Esophagus muscularis mucosa (tissue), 4 donors: ENCODE measurements at regions not wholly inside any gene's neighbourhood (a gene's known extent, or its start where the extent isn't known, plus 50 kb on each side); places are given as distances from the start of the nearest gene placed in this dataset.

Source experiments
- DNase-seq: peaks from one replicate; pipeline ENCODE4 v3.0.0-alpha.2; 2017; ENCODE audit errors: extremely low spot score
- H3K27ac ChIP-seq, 4 donors: fragments of 200-600 bp; sonication (generic); replicated peaks in 1 of 4; 1 replicate in 3 of 4; 2 replicates in 1 of 4; pipeline ENCODE4 v1.5.1; 2016 to 2019; ENCODE audit warnings: mild to moderate bottlenecking in 1 of 4
- H3K27me3 ChIP-seq, 4 donors: fragments of 200-600 bp; sonication (generic); one replicate each; pipeline versions ENCODE4 v1.5.1 to v1.6.0; 2016 to 2019
- H3K36me3 ChIP-seq, 4 donors: fragments of 200-600 bp; sonication (generic); one replicate each; pipeline ENCODE4 v1.5.1; 2016 to 2019
- H3K4me1 ChIP-seq, 4 donors: fragments of 200-600 bp; sonication (generic); one replicate each; pipeline ENCODE4 v1.5.1; 2016 to 2019
- H3K4me3 ChIP-seq, 4 donors: fragments of 200-600 bp; sonication (generic); 1 replicate in 2 of 4; 2 replicates in 2 of 4; pipeline ENCODE4 v1.5.1; 2016 to 2019; ENCODE audit warnings: mild to moderate bottlenecking in 4 of 4, moderate library complexity in 1 of 4
- H3K9me3 ChIP-seq, 4 donors: fragments of 200-600 bp; sonication (generic); 1 replicate in 3 of 4; 2 replicates in 1 of 4; pipeline ENCODE4 v1.5.1; 2016 to 2019
- CTCF ChIP-seq, 3 experiments: fragments of 200-600 bp in 2 of 3; fragments of 450-650 bp in 1 of 3; sonication (generic) in 2 of 3; IDR thresholded peaks; one replicate each; pipeline ENCODE4 v1.5.1; 2017 to 2019; ENCODE audit warnings: antibody characterized with exemption in 3 of 3, mild to moderate bottlenecking in 2 of 3, moderate library complexity in 1 of 3
- EP300 ChIP-seq: sonication (generic); formaldehyde crosslinking; IDR thresholded peaks from one replicate; pipeline ENCODE4 v1.6.1; 2017; ENCODE audit warnings: antibody characterized with exemption
- POLR2A ChIP-seq: fragments of 450-650 bp; IDR thresholded peaks from one replicate; pipeline ENCODE4 v1.6.1; 2017; ENCODE audit warnings: antibody characterized with exemption, moderate library complexity, mild to moderate bottlenecking, low read depth
- POLR2AphosphoS5 ChIP-seq, 2 donors: sonication (generic); formaldehyde crosslinking; IDR thresholded peaks; one replicate each; pipeline ENCODE4 v1.6.1; 2017; ENCODE audit warnings: antibody characterized with exemption in 2 of 2
- WGBS: methylation state at CpG from one replicate; pipeline ENCODE4 v1.1.5; 2018; 5-methylcytosine and 5-hydroxymethylcytosine counted together
- intact Hi-C: fragments of 100-400 bp; cut with DNase I; formaldehyde crosslinking; loops from one replicate; pipeline ENCODE4 v1.15.1; 2023

DNA sequence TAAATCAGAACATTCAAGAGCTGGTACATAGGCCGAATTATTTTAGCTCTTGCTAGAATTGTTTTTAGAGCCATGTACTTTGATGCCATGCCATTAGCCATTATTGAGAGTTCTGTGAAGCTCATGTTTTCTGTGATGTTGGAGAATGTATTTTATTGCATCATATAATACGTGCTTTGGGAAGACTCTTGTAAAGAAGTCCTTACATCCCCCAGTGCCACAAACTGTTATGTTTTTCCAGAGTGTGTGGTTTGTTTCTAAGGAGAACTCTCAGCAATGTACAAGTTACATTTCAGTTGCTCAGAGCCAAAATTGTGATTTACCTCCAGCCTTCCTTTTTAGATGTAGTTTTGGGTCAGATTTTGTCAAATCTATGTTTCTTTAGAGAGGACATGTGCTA is 148.6 kb downstream of the HAUS1 start:
- TF ChIP-seq EP300 (no peak), CTCF (IDR thresholded peaks at IDR 0.05) (no peak), POLR2AphosphoS5 (IDR thresholded peaks at IDR 0.05) (no peak)
- intact Hi-C loops = loop anchor here (5.0 kb wide), 1 partner anchor 80 kb away; a partner anchor contains a TSS
- Histone ChIP-seq H3K9me3 (no peaks in the 10 kb centered on the region), H3K27ac (peak overlapping the region in 1 of 4 donors; percentile 42), H3K4me3 (no peak overlapping the region), H3K36me3 (peaks cover 0 to 6% (median 0%) of the 10 kb centered on the region in 4 donors), H3K4me1 (peaks cover 15 to 37% (median 33%) of the 10 kb centered on the region in 4 donors), H3K27me3 (no peaks in the 10 kb centered on the region)
- WGBS = 91% methylated on average over 2 of the region's 2 CpGs
- no peak for DNase-seq

GRCh38 chr18:46253498-46253897 is 149.3 kb downstream of the HAUS1 start:
- Histone ChIP-seq H3K27ac (peak overlapping the region in 2 of 4 donors; percentile 36 to 42), H3K36me3 (peaks cover 0 to 6% (median 0%) of the 10 kb centered on the region in 4 donors), H3K4me3 (no peak overlapping the region), H3K27me3 (no peaks in the 10 kb centered on the region), H3K4me1 (peaks cover 15 to 37% (median 33%) of the 10 kb centered on the region in 4 donors), H3K9me3 (no peaks in the 10 kb centered on the region)
- DNase-seq = no peak
- no peak for TF ChIP-seq POLR2A
- no peak for TF ChIP-seq POLR2AphosphoS5 (IDR thresholded peaks at IDR 0.05)
- TF ChIP-seq EP300 = no peak
- TF ChIP-seq CTCF (IDR thresholded peaks at IDR 0.05) = no peak
- intact Hi-C loops = loop anchor here (5.0 kb wide), 1 partner anchor 81 kb away; a partner anchor contains a TSS
- 70% methylated on average over 2 of the region's 2 CpGs for WGBS

DNA sequence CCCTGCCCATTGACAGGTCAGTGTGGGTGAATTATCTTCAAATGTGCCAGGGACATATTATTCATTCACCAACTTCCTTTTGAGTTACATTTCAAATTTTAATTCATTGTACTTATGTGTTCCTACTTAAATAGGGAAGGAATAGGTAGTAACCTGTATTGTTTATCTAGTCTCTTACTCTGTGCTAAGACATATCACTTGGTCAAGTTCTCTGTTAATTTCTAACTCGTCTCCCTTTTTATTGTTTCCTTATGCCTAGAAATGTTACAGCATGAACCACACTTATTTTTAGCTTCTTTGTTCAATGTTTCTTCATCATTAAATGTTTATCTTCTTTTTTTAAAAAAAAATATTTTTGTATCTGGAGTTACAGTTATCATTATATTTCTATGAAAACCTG is 151.9 kb downstream of the HAUS1 start:
- intact Hi-C loops = no loop called here
- 68% methylated on average over 1 of the region's 1 CpG for WGBS
- TF ChIP-seq EP300 = no peak
- no peak for TF ChIP-seq POLR2AphosphoS5 (IDR thresholded peaks at IDR 0.05)
- TF ChIP-seq CTCF (IDR thresholded peaks at IDR 0.05) = no peak
- TF ChIP-seq POLR2A = no peak

GRCh38 chr18:46257366-46257765 is 153.2 kb downstream of the HAUS1 start:
- DNase-seq = no peak
- Histone ChIP-seq H3K36me3 (peaks cover 0 to 6% (median 0%) of the 10 kb centered on the region in 4 donors), H3K4me3 (no peak overlapping the region), H3K9me3 (no peaks in the 10 kb centered on the region), H3K27me3 (no peaks in the 10 kb centered on the region), H3K27ac (no peak overlapping the region), H3K4me1 (peaks cover 23 to 55% (median 44%) of the 10 kb centered on the region in 4 donors)
- WGBS = 69% methylated on average over 3 of the region's 3 CpGs
- TF ChIP-seq CTCF (IDR thresholded peaks at IDR 0.05) (no peak), POLR2A (no peak), POLR2AphosphoS5 (IDR thresholded peaks at IDR 0.05) (no peak), EP300 (no peak)
- intact Hi-C loops = no loop called here

More for the DNA sequence above, 151.9 kb downstream of the HAUS1 start:
- Histone ChIP-seq H3K4me3 (no peak overlapping the region), H3K36me3 (peaks cover 0 to 6% (median 0%) of the 10 kb centered on the region in 4 donors), H3K4me1 (peaks cover 11 to 45% (median 34%) of the 10 kb centered on the region in 4 donors), H3K27me3 (no peaks in the 10 kb centered on the region), H3K27ac (no peak overlapping the region), H3K9me3 (no peaks in the 10 kb centered on the region)
- DNase-seq = no peak
